ENCODE measurements at regions not wholly inside any gene's neighbourhood (a gene's known extent, or its start where the extent isn't known, plus 50 kb on each side); places are given as distances from the start of the nearest gene placed in this dataset.

DNA sequence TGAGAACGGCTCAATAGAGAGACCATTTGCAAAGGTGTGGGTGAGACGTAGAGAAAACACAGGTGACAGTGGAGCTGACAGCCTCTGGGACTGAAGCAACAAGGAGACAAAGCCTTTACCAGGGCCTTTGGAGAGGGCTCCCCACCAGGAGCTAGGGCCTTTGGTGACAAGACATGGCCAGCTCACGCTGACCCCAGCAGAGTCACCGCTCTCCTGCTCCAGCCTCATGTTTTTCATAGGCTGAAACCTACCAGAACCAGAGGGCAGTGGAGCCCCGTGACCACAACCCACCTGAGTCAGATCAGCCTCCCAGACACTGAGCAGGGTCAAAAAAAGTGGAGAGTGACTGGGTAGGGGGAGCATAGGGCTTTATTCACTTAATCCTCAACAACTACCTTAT is 214.7 kb downstream of the SHQ1 start:
- TF ChIP-seq, protein P1, sequence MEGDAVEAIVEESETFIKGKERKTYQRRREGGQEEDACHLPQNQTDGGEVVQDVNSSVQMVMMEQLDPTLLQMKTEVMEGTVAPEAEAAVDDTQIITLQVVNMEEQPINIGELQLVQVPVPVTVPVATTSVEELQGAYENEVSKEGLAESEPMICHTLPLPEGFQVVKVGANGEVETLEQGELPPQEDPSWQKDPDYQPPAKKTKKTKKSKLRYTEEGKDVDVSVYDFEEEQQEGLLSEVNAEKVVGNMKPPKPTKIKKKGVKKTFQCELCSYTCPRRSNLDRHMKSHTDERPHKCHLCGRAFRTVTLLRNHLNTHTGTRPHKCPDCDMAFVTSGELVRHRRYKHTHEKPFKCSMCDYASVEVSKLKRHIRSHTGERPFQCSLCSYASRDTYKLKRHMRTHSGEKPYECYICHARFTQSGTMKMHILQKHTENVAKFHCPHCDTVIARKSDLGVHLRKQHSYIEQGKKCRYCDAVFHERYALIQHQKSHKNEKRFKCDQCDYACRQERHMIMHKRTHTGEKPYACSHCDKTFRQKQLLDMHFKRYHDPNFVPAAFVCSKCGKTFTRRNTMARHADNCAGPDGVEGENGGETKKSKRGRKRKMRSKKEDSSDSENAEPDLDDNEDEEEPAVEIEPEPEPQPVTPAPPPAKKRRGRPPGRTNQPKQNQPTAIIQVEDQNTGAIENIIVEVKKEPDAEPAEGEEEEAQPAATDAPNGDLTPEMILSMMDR (IDR thresholded peaks at IDR 0.05), result no peak

DNA sequence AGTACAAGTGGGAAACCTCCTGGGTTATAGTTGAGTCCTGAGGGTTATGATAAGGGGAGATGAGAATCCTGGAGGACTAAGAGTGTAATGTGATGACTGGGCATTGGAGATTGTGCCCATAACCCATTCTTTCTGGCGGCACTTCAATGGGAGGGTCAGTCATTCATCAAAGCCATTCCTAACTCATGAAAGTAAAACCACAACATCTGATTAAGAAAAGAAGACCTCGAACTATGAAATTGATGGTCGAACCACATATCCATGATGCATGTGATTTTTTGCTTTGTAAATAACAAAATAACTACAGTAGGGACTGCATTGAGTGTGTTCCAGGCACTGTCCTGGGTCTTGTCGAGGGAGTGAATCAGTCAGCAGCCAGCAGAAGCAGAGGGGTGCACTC is 215.1 kb downstream of the SHQ1 start:
- TF ChIP-seq, protein P1 (IDR thresholded peaks at IDR 0.05), result no peak

DNA sequence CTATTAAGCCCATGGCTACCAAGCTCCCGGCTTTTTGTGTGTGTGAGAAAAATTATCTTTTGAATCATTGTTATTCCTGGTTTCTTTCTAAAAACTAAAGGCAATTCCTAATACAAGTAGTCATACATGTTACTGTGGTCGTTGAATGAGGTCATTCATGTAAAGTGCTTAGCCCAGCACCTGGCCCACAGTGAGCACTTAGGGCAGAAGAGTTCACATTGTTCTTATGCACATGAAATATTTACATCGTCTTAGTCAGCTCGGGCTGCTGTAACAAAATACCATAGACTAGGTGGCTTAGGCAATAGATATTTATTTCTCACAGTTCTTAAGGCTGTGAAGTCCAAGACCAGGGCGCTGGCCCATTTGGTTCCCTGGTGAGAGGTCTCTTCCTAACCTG is 216.1 kb downstream of the SHQ1 start:
- TF ChIP-seq, protein P1 (IDR thresholded peaks at IDR 0.05), result no peak

DNA sequence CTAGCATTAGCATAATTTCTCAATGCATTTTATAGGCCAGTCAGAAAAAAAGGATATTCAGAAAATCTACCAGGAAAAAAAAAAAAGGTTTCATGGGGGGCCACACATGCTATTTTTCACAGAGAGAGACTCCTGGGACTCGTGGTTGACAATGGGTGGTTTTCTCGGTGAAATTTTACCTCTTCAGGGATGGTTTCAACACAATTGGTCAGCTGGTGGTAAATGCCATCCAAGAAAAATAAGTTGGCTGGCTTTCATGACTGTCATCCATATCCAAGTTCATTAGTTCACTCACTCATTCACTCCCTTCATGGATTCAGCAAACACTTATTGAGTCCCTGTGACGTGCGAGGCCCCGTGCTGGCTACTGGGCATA is 217.3 kb downstream of the SHQ1 start:
- TF ChIP-seq, protein P1 (IDR thresholded peaks at IDR 0.05), result no peak

DNA sequence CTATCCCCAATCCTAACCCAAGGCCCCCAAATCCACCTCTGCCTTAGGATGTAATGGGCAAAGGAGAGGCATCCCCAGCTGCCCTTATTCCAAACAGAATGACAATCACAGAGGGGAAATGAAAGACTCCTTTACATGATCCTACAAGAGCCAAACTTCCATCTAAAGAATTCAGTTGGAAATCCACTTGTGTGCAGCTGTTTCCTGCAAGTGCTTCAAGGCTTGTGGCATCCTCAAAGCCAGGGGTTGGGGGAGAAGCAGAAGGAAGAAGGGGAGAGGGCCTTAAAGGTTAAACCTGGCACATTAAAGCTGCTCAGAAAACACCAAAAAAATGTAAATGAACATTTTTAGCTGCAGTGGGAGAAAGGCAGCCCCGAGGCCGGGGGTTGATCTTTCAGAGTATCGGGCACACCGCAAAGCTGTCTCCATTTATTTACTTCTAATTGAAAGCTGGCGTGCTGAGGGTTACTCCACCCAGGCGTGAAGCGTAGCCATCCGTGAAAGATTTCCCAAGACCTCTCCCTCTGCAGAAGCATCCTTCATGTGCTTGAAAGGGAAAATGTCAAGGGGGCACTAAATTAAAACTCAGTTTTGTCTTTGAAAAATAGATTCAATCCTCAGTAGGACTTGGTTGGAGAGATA is 217.8 kb downstream of the SHQ1 start:
- TF ChIP-seq, protein P1 (IDR thresholded peaks at IDR 0.05), result no peak

DNA sequence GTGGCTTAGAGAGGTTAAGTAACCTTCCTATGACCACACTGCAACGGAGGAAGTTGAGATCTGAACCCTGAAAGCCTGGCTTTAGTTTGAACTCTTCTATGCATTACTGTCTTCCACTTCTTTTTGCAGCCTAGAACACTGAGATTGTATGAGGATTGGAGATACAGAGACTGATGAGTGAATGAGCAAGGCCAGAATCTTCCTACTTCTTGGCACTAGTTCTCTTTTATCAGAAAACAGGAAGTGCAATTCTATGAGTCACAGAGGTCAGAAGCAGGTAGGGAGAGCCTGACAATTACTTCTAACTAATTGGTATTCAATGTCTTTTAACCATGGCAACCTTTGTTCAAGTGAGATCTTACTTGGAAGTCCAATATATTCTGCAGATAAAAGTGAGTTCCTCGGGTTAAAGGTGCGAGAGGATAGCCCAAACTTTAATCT is 219.0 kb downstream of the SHQ1 start:
- TF ChIP-seq, protein P1 (IDR thresholded peaks at IDR 0.05), result no peak

DNA sequence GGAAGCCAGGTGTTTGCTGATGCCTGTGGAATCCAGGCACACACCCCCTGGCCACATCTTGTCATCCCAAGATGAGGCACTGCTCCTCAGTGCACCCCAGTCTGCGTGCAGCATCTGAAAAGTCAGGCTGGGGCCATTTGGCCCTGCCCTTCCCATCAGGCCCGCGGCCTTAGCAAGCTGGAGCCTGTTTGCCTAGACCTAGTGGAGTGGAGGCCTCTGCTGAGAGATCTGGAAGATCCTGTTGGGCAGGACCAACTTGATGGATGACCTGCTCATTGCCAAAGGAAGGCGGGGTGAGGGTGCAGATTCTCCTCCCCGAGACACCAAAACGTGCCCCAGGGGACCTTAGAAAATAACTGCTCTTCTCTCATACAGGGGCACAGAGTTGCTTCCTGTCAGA is 220.2 kb downstream of the SHQ1 start:
- TF ChIP-seq, protein P1 (IDR thresholded peaks at IDR 0.05), result no peak

DNA sequence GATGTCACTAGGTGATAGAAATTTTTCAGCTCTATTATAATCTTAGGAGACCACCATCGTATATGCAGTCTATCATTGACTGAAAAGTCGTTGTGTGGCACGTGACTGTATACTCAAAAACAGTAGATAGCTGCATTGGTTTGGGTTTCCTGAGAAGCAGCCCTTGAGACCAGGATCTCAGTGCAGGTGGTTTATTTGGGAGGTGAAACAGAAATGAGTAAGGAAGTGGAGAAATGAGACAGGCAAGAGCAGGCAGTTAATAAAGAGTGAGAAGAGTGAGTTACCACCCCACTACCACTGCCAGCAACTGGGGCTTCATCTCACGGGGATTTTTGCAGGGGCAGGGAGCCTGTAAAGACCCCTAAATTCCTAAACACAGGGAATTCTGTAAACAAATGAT is 221.0 kb downstream of the SHQ1 start:
- TF ChIP-seq, protein P1 (IDR thresholded peaks at IDR 0.05), result no peak
